ENCODE measurements at regions not wholly inside any gene's neighbourhood (a gene's known extent, or its start where the extent isn't known, plus 50 kb on each side); places are given as distances from the start of the nearest gene placed in this dataset.

DNA sequence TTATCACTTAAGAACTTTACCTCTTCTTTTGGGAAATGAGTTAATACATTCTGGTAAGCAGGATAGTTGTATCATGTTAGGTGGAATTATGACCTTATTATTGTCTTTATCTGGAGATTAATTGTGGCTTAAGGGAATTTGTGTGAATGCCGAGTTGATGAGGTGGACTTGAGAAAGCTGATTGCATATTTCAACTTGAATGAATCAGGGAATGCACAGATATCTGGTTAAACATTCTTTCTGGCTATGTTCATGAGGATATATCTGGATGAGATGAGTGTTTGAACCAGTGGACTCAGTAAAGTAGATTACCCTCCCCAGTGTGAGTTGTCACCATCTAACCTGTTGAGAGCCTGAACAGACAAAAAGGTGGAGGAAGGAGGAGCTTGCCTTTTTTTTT, 326.1 kb upstream of the GOT2 start:
- intact Hi-C loops (cut with DNase I), result no loop called here
- Histone ChIP-seq H3K9ac (ENCODE audit: low read length in 3 of 3) (no peak overlapping the region), H3K4me1 (ENCODE audit: control insufficient read depth in 2 of 3, insufficient read depth in 2 of 3, low read depth in 1 of 3, low read length in 3 of 3) (no peaks in the 10 kb centered on the region), H3K27me3 (ENCODE audit: control insufficient read depth, insufficient read depth, low read length) (no peaks in the 10 kb centered on the region), H3K4me3 (ENCODE audit: low read length in 3 of 3) (no peak overlapping the region), H3K36me3 (ENCODE audit: control insufficient read depth in 2 of 3, insufficient read depth in 3 of 3, low read length in 3 of 3) (no peaks in the 10 kb centered on the region), H3K9me3 (ENCODE audit: control insufficient read depth in 2 of 3, insufficient read depth in 1 of 3, low read length in 3 of 3) (no peaks in the 10 kb centered on the region), H3K27ac (ENCODE audit: low read depth in 2 of 2, low read length in 2 of 2) (no peak overlapping the region)
- TF ChIP-seq, protein P1, sequence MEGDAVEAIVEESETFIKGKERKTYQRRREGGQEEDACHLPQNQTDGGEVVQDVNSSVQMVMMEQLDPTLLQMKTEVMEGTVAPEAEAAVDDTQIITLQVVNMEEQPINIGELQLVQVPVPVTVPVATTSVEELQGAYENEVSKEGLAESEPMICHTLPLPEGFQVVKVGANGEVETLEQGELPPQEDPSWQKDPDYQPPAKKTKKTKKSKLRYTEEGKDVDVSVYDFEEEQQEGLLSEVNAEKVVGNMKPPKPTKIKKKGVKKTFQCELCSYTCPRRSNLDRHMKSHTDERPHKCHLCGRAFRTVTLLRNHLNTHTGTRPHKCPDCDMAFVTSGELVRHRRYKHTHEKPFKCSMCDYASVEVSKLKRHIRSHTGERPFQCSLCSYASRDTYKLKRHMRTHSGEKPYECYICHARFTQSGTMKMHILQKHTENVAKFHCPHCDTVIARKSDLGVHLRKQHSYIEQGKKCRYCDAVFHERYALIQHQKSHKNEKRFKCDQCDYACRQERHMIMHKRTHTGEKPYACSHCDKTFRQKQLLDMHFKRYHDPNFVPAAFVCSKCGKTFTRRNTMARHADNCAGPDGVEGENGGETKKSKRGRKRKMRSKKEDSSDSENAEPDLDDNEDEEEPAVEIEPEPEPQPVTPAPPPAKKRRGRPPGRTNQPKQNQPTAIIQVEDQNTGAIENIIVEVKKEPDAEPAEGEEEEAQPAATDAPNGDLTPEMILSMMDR (IDR thresholded peaks at IDR 0.05; ENCODE audit: borderline replicate concordance, extremely low read depth, insufficient read depth), result no peak
- FAIRE-seq (no peak), DNase-seq (no peak)

GRCh38 chr16:59058250-59058649, 324.1 kb upstream of the GOT2 start:
- Histone ChIP-seq H3K9ac (ENCODE audit: low read length in 3 of 3) (no peak overlapping the region), H3K4me1 (ENCODE audit: control insufficient read depth in 2 of 3, insufficient read depth in 2 of 3, low read depth in 1 of 3, low read length in 3 of 3) (no peaks in the 10 kb centered on the region), H3K9me3 (ENCODE audit: control insufficient read depth in 2 of 3, insufficient read depth in 1 of 3, low read length in 3 of 3) (no peaks in the 10 kb centered on the region), H3K4me3 (ENCODE audit: low read length in 3 of 3) (no peak overlapping the region), H3K27me3 (ENCODE audit: control insufficient read depth, insufficient read depth, low read length) (no peaks in the 10 kb centered on the region), H3K36me3 (ENCODE audit: control insufficient read depth in 2 of 3, insufficient read depth in 3 of 3, low read length in 3 of 3) (no peaks in the 10 kb centered on the region), H3K27ac (ENCODE audit: low read depth in 2 of 2, low read length in 2 of 2) (no peak overlapping the region)
- FAIRE-seq (no peak), DNase-seq (no peak)
- TF ChIP-seq, protein P1 (IDR thresholded peaks at IDR 0.05; ENCODE audit: borderline replicate concordance, extremely low read depth, insufficient read depth), result no peak
- intact Hi-C loops (cut with DNase I), result no loop called here

- H3K27ac ChIP-seq (ENCODE audit: low read depth in 2 of 2, low read length in 2 of 2), result no peak overlapping the region
- no peaks in the 10 kb centered on the region for H3K9me3 ChIP-seq (ENCODE audit: control insufficient read depth in 2 of 3, insufficient read depth in 1 of 3, low read length in 3 of 3)
- H3K27me3 ChIP-seq (ENCODE audit: control insufficient read depth, insufficient read depth, low read length), result no peaks in the 10 kb centered on the region
- H3K9ac ChIP-seq (ENCODE audit: low read length in 3 of 3), result no peak overlapping the region
- H3K4me1 ChIP-seq (ENCODE audit: control insufficient read depth in 2 of 3, insufficient read depth in 2 of 3, low read depth in 1 of 3, low read length in 3 of 3), result peaks cover 0 to 3% (median 0%) of the 10 kb centered on the region in 3 donors
- DNase-seq, result no peak
- intact Hi-C loops (cut with DNase I), result no loop called here
- TF ChIP-seq, protein P1 (IDR thresholded peaks at IDR 0.05; ENCODE audit: borderline replicate concordance, extremely low read depth, insufficient read depth), result no peak
- no peaks in the 10 kb centered on the region for H3K36me3 ChIP-seq (ENCODE audit: control insufficient read depth in 2 of 3, insufficient read depth in 3 of 3, low read length in 3 of 3)
- H3K4me3 ChIP-seq (ENCODE audit: low read length in 3 of 3), result no peak overlapping the region
- FAIRE-seq, result no peak
These were observed 319.8 kb upstream of the GOT2 start for GRCh38 chr16:59053911-59054310.

DNA sequence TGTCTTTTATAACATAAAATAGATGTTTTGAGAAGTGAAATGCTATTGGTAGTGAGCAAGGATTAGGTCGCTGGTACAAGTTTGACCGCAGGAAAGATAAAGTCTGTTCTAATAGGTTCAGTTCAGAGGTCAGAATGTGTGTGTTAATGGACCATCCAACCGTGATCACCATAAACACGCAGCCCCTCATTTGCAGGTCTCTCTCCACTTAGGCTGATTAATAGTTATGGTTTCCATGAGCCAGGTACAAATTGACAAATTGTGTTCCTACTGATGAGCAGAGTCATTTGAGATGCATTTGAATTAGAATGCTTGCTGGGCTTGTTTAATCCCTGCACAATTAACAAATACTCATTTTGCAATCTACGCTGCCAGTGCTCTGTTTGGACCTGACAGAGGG, 318.1 kb upstream of the GOT2 start:
- H3K9ac ChIP-seq (ENCODE audit: low read length in 3 of 3), result no peak overlapping the region
- intact Hi-C loops (cut with DNase I), result no loop called here
- DNase-seq, result peak in 2 of 5 donors; percentile 25 to 26
- TF ChIP-seq, protein P1 (IDR thresholded peaks at IDR 0.05; ENCODE audit: borderline replicate concordance, extremely low read depth, insufficient read depth), result no peak
- no peaks in the 10 kb centered on the region for H3K9me3 ChIP-seq (ENCODE audit: control insufficient read depth in 2 of 3, insufficient read depth in 1 of 3, low read length in 3 of 3)
- no peaks in the 10 kb centered on the region for H3K36me3 ChIP-seq (ENCODE audit: control insufficient read depth in 2 of 3, insufficient read depth in 3 of 3, low read length in 3 of 3)
- no peak overlapping the region for H3K27ac ChIP-seq (ENCODE audit: low read depth in 2 of 2, low read length in 2 of 2)
- H3K4me3 ChIP-seq (ENCODE audit: low read length in 3 of 3), result no peak overlapping the region
- no peaks in the 10 kb centered on the region for H3K27me3 ChIP-seq (ENCODE audit: control insufficient read depth, insufficient read depth, low read length)
- no peak for FAIRE-seq
- peaks cover 0 to 3% (median 0%) of the 10 kb centered on the region in 3 donors for H3K4me1 ChIP-seq (ENCODE audit: control insufficient read depth in 2 of 3, insufficient read depth in 2 of 3, low read depth in 1 of 3, low read length in 3 of 3)

Measured in kidney (tissue), 13 donors.